NCI-H345 (cell line): ENCODE measurements at regions not wholly inside any gene's neighbourhood (a gene's known extent, or its start where the extent isn't known, plus 50 kb on each side); places are given as distances from the start of the nearest gene placed in this dataset.

Experiments
- DNase-seq: peaks from one replicate; lab custom pipeline; 2025; lab: John Stamatoyannopoulos, UW

DNA sequence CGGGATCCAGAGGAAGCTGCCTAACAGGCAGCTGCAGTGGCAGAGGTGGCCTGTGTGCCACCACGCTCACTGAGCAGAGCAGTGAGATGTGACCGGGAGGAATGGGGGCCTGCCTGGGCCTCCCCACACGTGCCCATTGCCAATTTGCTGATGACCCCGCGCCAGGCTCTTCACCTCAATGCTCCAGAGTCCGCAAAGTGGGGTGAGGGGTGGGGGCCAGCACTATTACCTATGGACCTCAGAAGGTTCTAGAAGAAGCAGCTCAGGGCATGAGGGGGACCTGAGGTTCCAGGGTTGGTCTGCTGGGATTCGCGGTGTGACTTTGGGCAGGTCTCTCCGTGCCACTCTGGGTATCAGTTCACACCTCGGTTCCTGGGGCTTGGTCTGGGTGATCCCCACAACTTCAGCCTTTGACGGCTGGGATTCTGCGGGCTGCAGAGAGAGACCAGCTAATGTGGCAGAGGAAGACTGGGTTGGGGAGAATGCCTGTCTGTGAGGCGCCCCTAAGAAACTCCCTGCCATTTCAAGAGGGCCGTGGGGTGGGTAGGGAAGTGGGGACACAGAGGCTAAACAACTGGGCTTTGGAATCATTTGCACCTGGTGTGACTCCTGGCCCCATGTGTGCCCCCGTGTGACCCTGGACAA is 231.0 kb upstream of the MVB12B start:
- no peak for DNase-seq

DNA sequence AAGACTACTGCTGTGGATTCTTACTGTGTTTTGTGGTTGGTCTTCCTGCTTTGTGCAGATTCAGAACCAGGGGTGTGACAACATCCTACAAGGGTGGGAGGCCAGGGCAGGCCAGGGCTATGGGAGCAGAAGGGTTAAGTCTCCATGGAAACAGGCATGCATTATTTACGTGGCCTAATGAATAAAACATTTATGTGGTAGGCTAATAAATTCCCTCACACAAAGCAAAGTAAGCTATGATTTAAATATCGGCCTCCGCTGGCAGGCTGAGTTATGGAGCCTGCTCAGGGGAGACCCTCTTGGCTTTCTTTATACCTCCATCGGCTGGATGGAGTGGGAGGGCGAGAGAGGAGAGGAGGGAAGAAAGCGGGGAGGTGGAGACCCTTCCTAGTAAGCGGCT is 230.3 kb upstream of the MVB12B start:
- DNase-seq: no peak

DNA sequence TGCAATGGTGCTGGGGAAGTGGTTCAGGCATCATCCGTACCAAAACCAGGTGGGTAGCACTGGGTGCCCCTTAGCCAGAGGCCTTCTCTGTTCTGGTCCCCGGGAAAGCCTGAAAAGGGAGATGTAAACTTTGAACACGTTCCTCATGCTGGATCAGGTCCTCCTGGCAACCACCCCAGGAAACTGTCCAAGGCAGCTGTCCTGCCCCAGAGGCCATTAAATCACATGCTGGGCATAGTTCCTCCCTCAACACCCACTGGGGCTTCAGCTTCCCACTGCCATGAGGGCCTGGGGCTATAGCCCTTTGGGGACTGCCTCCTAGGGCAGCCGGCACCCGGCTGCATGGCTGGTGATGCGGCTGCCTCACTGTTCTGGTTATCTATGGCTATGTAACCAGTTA is 228.9 kb upstream of the MVB12B start:
- no peak for DNase-seq

DNA sequence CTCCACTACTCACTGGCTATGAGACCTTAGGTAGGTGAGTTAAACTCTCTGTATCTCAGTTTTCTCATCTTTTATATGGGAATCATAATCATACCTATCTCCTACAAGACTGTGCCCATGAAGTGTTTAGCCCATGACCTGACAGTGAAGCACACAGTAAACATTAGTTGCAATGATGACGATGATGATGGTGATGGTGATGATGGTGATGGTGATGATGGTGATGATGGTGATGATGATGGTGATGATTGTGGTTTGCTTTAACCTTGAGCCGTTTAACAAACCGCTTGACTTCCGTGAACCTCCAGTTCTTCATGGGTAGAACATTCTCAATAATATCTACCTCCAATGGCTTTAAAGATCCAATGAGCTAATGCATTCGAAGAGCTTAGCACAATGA is 220.2 kb upstream of the MVB12B start:
- no peak for DNase-seq

DNA sequence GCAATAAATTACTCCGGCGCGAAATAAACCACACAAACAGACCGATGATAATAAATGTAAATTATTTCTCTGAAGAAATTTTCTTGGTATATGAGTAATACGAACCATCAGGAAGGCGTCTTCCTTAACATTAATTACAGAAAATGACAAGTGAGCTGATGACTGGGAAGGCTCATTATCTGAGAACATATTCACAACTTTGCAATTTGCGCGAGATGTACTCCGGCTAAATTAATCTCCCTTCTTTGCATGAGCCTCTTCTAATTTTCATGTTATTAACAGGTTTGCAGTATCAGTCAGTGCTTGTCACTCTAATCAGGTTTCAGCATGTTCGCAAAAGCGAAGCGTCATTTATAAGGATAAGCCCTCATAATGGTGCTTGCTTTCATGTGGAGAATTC is 218.9 kb upstream of the MVB12B start:
- no peak for DNase-seq

DNA sequence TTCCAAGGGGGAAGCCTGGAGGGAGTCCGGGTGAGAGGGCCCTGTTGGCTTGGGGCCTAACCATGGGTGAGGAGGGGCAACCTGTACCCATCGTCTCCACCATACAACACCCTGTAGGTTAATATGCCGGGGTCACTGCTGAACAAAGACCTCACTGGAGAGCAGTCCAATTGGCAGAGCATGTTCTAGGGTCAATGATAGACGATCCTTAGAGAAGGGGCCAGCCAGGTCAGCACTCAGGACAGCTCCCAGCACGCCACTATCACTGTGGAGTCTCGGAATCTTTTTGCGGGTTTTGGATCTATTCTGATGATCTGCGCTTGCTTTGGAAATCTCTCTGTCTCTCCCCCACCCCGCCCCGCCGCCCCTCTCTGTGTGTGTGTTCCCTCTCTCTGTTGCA is 218.4 kb upstream of the MVB12B start:
- no peak for DNase-seq

DNA sequence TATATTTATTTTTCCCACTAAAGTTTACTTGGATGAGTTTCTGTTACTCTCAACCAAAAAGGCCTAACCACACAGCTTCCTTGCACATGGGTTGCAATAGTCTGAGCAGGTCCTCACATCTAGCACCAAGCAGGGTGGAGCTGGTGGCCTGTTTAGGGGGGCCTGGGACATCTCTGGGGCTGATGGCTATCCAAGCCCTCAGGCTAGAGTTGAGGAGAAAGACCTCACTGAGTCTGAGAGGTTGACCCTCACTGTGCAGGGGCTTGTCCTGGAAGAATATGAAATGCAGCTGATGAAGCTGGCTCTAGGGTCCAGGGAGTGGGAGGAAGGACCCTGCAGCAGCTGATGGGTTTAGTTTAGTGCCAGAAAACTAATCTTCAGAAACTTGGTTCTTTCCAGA is 217.1 kb upstream of the MVB12B start:
- DNase-seq: no peak

DNA sequence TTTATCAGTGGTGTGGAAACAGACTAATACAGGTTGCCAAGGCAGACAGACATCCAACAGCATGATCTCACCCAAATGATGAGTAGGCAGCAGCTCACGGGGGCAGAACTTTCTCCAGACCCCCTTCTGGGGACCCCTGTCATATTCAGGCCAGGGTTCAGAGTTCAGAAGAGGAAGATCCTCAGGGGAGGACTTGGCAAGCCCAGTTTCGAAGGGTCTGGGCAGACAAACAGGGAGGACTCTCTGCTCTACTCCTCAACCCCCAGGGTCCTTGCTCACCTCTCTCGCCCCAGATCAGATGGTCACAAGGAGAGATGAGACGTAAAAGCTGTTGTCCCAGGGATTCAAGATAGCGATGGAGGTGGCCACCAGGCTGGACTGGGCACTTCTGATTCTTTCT is 215.1 kb upstream of the MVB12B start:
- DNase-seq: no peak

DNA sequence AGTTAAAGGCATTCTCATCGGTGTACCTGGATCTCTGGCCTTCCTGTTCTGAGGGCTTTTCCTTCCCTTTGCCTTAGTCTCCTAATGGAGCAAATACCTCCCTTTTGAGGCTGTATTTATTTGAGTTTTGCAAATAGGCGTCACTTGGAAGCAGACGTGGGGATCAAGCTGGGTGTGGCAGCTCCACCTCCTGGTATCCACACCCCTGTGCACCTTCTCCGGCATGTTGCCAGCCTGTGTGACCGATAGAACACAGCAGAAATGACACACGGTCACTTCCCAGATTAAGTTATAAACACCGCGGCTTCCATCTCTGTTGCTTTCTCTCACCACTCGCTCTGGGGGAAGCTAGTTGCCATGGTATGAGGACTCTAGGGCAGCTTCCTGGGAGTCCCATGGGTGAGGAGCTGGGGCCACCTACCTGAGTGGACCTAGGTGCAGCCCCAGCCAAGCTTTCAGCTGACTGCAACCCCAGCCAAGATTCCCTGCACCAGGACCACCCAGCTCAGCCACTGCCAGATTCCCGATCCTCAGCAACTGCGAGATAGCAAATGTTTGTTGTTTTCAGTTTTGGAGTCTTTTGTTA is 214.4 kb upstream of the MVB12B start:
- DNase-seq: no peak

DNA sequence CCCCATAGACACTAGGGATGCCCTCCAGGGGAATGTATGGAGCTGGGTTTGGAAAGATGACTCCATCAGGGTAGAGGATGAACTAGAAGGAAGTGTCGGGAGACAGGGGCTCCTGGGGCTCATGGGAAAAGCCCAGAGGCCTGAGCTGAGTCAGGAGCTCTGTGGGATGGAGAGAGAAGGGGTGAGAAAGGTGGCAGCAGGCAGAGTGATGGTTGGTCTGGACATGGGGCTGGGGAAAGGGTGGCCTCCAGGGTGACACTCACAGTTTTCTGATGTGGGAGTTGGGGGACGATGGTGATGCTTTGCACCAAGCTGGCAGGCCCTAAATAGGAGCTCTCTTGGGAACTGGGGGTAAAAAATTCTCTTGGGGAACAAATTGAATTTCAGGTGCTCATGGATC is 213.5 kb upstream of the MVB12B start:
- DNase-seq: no peak

DNA sequence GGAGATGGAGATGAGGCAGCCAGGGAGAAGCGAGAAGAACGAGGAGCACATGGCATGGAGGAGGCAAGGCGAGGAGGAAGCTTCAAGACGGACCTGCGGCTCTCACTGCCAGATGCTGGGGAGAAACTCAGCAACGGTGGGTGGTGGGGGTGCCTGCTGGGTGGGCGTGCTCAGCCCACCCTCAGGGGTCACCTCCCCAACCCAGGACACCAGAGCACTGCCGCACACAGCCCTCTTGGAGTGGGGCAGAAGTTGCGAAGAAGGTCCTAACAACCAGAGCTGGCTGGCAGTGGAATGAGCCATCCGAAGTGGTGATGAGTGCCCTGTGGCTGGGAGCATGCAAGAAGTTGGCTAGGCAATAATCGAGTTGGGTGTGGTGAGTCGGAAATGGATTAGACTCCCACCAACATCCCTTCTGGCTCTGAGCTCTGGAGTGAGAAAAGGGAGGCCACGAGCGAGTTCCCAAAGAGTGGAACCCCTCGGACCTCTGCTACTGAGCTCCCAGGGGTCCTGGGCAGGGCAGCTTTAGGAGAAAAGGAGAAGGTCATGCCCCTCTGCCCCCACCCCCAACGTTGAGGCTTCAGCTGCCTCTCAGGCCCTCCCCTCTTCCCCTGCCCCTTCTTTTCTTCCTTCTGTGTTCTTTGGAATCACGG is 212.7 kb upstream of the MVB12B start:
- no peak for DNase-seq

DNA sequence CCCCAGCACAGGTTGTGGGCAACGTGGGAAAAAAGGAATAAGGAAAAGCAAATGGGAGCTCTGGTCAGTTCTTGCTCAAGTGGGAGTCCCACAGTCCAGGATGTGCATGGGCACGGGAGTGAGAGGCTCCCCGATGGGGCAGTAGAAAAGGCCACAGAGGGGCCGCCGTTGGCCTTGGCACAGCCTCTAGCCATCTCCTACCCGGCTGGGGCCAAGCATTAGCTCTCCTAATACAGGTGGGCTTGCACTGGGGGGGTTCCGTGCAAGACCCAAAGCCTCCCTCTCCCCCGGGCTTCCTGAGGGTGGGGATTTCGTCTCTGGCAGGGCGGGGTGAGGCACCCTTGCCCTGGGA is 212.2 kb upstream of the MVB12B start:
- DNase-seq: no peak

DNA sequence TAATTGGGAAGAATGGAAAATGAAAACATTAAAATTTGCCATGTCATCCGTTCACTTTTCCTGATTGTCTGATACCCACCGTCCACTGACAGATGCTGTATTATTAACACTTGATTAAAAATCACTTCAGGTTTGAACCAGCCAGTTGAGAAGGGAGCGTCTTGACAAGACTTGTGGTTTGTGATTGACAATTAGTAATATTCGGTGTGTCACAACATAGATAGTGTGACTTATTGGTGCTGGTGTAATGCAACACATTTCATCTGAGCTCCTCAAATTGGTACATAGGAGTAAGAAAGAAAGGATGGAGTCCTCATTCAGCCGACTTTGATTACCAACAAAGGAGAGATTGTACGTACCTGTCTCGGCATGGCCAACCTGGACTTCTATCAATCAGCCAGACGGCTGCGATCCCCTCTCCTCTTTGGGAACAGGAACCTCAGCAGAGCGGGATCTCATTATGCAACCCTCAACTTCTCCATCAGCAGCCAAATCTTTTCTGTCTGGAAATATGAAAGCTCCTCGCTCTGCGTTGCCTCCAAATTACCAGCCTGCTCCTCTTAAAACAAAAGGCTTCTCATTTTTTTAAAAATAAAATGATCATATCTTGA is 211.7 kb upstream of the MVB12B start:
- no peak for DNase-seq

DNA sequence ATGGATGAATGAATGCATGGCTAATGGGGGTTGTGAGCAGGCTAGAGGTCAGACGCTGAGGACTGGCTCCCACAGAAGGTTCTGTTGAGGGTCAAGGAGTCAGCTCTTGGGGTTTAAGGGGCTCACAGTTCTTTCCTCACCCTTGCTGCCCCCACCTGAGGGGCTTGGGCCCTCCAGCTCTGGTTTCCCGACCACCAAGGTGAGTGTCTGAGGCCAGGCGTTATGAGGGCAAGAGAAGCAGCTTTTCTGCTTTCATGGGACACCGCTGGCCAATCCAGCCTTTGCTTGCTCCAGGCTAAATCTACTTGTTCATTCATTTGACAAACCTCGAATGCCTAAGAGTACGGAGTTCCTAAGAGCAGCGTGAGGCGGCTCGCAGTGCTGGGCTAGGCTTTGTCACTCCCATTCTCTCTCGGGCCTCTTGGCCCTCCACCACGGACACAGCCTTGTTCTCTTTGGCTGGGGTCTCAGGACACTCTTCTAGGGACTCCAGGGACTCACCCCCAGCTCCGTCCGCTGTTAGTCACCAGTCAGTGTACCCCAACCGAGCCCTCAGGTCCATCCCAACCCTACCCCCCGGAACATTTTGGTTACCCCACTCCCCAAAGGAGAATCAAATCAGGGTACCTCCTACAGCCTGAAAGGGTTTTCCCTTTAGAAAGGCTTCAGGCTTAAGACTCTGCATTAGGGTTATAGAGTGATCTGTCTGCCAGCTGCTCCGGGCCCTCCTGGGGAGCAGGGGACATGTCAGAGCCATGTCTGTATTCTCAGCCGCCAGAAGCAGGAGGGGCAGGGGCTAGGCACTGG is 210.1 kb upstream of the MVB12B start:
- DNase-seq: peak; percentile 30

DNA sequence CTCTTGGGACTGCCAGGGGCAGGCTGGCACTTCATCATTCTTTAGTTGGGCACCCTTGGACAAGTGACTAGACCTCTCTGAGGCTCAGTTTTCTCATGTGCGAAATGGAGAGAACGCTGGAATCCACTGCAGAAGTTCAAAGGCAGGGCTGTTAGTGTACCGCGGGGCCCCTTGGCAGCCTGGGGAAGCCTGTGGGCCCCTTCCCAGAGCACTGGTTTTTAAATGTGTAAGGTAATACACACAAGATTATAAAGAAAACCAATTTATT is 209.5 kb upstream of the MVB12B start:
- DNase-seq: no peak

DNA sequence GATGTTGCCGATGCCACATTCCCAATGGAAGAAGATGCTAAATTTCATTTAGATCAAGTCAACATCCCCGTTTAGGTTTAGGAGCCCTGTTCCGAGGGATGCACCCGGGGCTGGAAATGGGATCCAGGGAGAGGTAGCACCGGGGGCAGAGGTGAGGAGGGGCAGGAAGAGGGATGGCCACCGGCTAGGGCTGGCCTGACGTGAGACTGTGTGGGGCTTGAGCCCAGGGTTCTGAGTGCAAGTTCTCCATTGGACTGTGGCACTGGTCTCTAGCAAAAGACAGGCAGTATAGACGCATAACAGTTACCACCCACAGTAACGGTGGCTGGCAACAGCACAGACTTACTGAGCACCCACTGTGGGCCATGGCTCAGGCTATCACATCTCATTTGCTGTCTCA is 209.0 kb upstream of the MVB12B start:
- DNase-seq: no peak

DNA sequence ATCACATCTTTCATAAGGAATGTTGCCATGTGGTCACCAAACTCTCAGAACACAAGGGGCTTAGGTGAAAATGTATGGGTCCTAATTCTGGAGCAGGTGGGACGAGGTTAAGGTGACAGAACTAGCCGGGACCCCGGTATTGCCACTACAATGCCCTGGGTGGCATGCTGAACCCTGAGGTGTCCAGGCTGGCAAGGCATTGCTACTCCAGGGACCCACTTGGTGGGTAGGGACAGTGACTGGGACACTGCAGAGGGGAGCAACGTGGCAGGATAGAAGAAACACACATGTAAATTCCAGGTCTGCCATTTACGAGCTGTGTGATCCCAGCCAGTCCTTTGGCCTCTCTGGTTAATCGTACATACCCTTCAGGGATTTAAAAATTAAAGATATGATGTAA is 206.9 kb upstream of the MVB12B start:
- DNase-seq: no peak

DNA sequence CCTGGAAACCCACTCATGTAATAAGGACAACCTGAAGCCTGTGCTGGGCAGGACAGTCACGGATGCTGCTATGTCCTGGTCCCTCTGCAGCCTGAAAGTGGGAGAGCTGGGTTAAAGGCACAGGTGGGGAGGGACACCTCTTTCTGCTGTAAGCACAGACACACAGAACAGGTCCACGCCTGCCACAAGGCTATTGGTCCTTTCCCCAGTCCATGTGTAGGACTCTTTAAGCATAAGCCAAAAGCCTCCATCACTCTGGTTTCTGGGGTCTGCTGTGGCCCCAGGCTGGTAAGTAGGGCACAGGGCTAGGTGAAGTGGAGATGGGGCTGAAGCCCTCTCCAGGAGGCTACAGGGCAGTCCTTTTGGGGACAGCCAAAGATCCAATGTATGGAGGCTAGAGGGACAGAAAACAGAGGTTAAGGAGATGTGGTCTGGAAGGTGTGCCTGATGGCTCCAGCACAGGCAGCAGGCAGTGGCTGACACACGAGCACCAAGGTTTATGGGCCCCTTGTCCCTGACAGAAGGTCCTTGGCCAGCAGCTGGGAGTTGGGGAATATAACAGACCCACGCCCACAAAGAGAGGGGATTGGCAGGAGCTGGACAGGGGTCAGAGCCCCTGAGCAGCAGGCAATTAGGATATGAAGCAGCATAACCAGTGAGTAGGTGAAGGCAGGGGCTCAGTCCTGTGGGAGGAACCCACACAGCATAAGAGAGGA is 203.6 kb upstream of the MVB12B start:
- DNase-seq: no peak

DNA sequence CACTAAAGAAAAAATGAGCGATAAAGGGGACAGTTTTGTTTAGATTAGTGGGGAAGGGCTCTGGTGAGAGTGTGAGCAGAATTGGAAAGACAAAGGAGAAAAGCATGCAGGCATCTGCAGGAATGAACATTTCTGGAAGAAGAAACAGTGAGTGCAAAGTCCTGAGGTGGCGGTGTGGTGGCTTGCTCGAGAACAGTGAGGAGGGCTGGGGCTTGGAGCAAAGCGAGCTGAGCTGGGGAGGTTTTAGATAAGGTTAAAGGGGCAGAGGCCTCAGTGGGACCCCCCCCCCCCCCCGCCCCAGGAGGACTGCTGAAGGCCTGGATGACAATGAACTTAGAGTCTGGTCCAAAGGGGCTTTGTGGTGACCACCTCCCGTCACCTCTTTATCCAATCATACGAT is 202.7 kb upstream of the MVB12B start:
- no peak for DNase-seq

DNA sequence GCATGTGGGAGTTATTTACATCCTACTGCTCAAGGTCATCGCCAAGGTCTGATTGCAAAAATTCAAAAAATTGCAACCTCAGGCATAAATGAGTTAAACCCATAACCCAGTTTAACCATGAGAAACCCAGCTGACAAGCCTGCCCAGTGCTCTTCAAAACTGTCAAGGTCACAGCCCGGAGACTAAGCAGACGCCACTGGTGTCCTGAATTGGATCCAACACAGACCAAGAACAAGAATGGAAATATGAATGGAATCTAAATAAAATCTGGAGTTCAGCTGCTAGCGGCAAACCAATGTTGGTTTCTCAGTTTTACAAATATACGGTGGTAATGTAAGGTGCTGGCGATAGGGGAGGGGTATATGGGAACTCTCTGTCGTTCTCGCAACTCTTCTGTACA is 201.5 kb upstream of the MVB12B start:
- no peak for DNase-seq

DNA sequence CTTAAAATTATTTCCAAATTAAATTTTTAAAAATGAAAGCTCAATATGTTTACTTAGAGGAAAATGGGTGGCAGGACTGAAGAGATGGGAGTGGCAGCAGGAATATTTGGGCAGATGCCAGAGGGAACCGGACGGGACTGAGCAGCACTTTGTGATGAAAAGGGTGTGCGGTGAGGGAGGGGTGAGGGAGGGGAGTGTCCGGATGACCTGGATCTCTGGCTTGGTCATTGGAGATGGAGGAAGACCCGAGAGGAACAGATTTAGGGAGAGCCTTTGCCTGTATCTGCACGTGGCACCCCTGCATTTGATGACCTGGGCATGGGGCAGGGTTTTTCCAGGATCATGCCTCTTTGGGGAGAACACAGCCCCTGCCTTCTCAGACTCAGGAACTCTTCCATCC is 201.1 kb upstream of the MVB12B start:
- no peak for DNase-seq

DNA sequence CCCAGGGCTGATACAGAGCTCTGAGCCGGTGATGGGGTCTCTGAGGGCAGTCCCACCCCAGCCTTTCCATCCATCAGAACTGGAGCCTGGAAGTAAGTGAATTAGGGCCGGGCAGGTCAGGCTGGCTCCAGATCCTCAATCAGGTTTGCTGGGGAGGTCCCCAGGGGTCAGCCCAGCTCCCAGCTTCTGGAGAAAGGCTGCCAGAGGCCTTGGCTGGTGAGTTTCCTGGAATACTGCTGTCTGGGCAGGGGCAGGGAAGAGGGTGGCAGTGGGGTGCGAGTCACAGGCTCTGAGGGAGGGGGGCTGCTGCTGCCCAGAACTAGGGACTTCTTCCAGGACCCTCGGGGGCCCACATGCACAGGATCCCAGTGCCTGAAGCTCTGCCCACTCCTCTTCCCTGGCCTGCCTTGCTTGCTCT is 200.6 kb upstream of the MVB12B start:
- DNase-seq: no peak
